ENCODE measurements at regions not wholly inside any gene's neighbourhood (a gene's known extent, or its start where the extent isn't known, plus 50 kb on each side); places are given as distances from the start of the nearest gene placed in this dataset.

DNA sequence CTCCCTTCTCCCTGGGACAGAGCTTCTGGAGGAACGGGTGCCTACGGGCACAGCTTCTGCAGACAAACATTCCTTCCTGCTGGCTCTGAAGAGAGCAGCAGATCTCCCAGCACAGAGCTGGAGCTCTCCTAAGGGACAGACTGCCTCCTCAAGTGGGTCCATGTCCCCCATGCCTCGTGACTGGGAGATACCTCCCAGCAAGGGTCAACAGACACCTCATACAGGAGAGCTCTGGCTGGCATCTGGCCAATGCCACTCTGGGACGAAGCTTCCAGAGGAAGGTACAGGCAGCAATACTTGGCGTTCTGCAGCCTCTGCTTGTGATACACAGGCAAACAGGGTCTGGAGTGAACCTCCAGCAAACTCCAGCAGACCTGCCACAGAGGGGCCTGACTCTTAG is 227.9 kb downstream of the SPATA31D1 start:
- no peak for DNase-seq (ENCODE audit: low spot score)

DNA sequence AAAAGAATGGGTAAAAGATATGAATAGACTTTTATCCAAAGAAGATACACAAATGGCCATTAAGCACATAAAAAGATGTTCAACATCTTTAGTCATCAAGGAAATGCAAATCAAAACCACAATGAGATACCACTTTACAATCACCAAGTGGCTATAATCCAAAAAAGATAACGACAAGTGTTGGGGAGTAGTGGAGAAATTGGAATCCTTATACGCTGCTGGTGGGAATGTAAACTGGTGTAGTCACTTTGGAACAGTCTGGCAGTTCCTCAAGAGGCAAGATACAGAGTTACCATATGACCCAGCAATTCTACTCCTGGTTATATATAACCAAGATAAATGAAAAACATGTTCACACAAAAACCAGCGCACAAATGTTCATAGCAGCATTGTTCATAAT is 234.9 kb downstream of the SPATA31D1 start:
- no peak for DNase-seq (ENCODE audit: low spot score)

DNA sequence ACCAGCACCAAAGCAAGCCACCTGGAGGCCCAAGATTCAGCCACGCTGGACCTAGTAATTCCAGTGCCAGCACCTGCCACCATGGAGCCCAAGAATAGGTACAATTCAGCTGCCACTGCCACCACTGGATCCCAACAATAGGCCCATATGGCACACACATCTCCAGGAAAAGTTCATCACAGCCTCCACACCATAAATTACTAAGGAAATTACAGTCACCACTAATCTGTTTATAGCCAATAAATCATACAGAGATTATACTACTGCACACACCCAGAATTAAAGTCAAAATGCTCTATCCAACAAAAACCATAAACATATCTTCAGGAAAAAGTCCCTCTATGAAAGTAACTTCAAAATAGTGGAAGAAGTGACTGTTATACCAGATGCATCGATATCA is 242.8 kb downstream of the SPATA31D1 start:
- no peak for DNase-seq (ENCODE audit: low spot score)

GRCh38 chr9:82234160-82234943 is 245.8 kb downstream of the SPATA31D1 start:
- no peak for DNase-seq (ENCODE audit: low spot score)

GRCh38 chr9:82242285-82242963 is 253.9 kb downstream of the SPATA31D1 start:
- DNase-seq (ENCODE audit: low spot score), result no peak

DNA sequence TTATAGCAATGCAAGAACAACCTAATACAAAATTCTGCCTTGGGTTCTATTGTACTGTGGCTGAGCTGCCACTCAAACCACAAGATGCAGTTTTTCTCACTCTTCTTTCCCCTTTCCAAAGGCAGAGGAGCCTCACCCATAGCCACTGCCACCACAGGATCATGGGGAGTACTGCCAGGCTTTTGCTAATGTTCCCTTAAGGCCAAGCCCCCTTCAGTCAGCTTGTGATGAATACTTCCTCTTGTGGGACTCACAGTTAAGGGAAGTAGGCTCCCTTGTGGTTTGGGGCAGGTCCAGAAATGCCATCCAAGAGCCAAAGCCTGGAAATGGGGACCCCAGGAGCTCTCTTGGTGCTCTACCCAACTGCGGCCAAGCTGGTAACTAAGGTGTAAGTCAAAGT is 258.7 kb downstream of the SPATA31D1 start:
- DNase-seq (ENCODE audit: low spot score), result peak; percentile 0

DNA sequence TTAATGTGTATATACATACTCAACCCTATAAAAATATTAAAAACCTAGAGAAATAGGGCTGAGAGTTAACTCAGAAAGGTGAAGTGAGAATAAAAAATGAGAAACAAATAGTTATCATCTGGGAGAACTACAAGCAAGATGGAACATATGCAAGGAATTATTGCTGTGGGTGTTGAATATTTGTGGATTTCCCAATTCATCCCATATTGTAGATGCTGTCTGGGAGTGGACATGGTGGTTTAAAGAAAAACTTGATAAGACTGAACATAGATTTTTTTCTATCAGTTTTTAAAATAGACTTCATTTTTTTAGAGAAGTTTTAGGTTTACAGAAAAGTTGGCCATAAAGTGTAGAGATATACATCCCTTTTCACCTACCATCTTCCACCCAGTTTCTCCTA is 263.5 kb downstream of the SPATA31D1 start:
- DNase-seq (ENCODE audit: low spot score), result no peak

DNA sequence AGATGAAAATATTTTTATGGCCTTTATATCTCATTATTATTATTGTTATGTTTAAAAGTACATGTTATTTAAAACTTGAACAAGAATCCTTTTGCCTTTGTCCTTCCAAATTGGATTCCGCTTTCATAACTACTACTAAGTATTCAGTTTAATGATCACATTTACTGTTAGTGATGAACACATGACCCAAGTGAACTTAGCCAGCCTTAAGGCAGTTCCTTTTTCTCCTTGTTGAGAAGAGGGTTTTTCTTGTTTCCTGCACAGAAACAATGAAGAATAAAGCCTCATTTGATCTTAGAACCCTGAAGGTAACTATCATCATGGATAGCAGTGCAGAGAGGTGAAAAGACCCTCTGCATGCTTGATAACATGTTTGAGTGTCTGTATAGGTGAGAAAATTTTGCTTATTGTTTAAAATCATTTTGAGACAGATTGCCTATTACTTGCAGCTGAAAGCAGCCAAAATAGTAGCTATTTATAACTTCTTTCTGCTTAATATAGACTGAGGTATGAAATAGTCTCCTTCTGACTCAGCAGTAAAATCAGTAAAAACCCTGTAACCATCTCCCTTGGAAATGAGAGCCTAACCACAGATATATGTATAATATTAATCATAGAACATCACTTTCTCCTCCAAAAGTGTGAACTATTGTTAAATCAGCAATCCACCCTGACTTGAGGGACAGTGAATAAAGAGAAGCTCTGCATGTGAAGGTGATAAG is 266.2 kb downstream of the SPATA31D1 start:
- DNase-seq (ENCODE audit: low spot score), result no peak

GRCh38 chr9:82255481-82256176 is 267.1 kb downstream of the SPATA31D1 start:
- no peak for DNase-seq (ENCODE audit: low spot score)

- no peak for DNase-seq (ENCODE audit: low spot score)
Observed at GRCh38 chr9:82260691-82261090, 272.1 kb downstream of the SPATA31D1 start.

- DNase-seq (ENCODE audit: low spot score), result no peak
Observed at GRCh38 chr9:82263619-82264018, 275.0 kb downstream of the SPATA31D1 start.

GRCh38 chr9:82271106-82271561 is 282.6 kb downstream of the SPATA31D1 start:
- no peak for DNase-seq (ENCODE audit: low spot score)

GRCh38 chr9:82273121-82273520 is 284.5 kb downstream of the SPATA31D1 start:
- DNase-seq (ENCODE audit: low spot score), result no peak

GRCh38 chr9:82275258-82275927 is 286.8 kb downstream of the SPATA31D1 start:
- DNase-seq (ENCODE audit: low spot score), result no peak

- no peak for DNase-seq (ENCODE audit: low spot score)
Observed at GRCh38 chr9:82281066-82281465, 292.5 kb downstream of the SPATA31D1 start.

GRCh38 chr9:82284758-82285157 is 296.2 kb downstream of the SPATA31D1 start:
- no peak for DNase-seq (ENCODE audit: low spot score)

- no peak for DNase-seq (ENCODE audit: low spot score)
Observed at GRCh38 chr9:82295181-82295580, 306.6 kb downstream of the SPATA31D1 start.

- no peak for DNase-seq (ENCODE audit: low spot score)
Observed at GRCh38 chr9:82299870-82300269, 311.3 kb downstream of the SPATA31D1 start.

GRCh38 chr9:82302968-82303655 is 314.5 kb downstream of the SPATA31D1 start:
- no peak for DNase-seq (ENCODE audit: low spot score)

DNA sequence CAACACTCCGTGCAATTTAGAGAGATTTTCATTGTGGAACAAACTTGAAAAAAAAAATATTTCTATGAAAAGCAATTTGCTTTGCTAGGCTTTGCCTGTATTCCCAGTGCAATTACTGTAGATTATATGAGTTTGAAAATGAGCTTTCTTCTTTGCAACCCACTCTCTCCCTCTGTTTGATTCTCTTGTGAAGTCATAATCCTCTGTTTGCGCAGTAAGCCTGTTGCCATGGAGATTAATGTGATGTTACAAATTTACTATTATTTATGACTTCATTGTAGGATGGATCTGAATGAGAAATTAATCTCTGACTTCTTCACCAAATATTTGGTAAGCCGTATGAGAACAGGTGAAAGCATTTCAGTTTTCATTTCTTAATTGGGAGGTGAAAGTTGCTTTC is 320.3 kb downstream of the SPATA31D1 start:
- DNase-seq (ENCODE audit: low spot score), result no peak

GRCh38 chr9:82313697-82314096 is 325.1 kb downstream of the SPATA31D1 start:
- DNase-seq (ENCODE audit: low spot score), result no peak

Data from CD4-positive, alpha-beta T cell treated with Interleukin-15 for 4 hours (primary cell).